Adrenal gland (tissue), 9 donors: ENCODE measurements at regions not wholly inside any gene's neighbourhood (a gene's known extent, or its start where the extent isn't known, plus 50 kb on each side); places are given as distances from the start of the nearest gene placed in this dataset.

Experiments used
- DNase-seq, 7 donors: peaks; one replicate each; pipeline ENCODE4 v3.0.0-alpha.2; 2019 to 2020
- H3K27ac ChIP-seq, 5 donors: fragments of 200-600 bp; sonication (generic) in 4 of 5; 1 replicate in 3 of 5; 2 replicates in 2 of 5; pipeline versions ENCODE4 v1.5.1 to v1.8.0; 2016 to 2020; ENCODE audit warnings: mild to moderate bottlenecking in 1 of 5
- H3K27me3 ChIP-seq: fragments of 200-600 bp; 2 replicates; pipeline ENCODE4 v1.8.0; 2021
- H3K36me3 ChIP-seq, 2 donors: fragments of 200-600 bp; replicated peaks in 1 of 2; 1 replicate in 1 of 2; 2 replicates in 1 of 2; pipeline versions ENCODE4 v1.5.1 to v1.8.0; 2018 to 2022
- H3K4me1 ChIP-seq, 2 donors: fragments of 200-600 bp; replicated peaks in 1 of 2; 1 replicate in 1 of 2; 2 replicates in 1 of 2; pipeline versions ENCODE4 v1.5.1 to v1.8.0; 2018 to 2021
- H3K4me3 ChIP-seq, 4 donors: fragments of 200-600 bp; sonication (generic) in 3 of 4; one replicate each; pipeline ENCODE4 v1.5.1; 2016 to 2018
- H3K9me3 ChIP-seq, 3 donors: fragments of 200-600 bp; sonication (generic) in 1 of 3; replicated peaks in 1 of 3; 1 replicate in 2 of 3; 2 replicates in 1 of 3; pipeline versions ENCODE4 v1.5.1 to v1.8.0; 2016 to 2021
- CTCF ChIP-seq, 6 experiments: fragments of 450-650 bp in 4 of 6; fragments of 200-600 bp in 2 of 6; sonication (generic) in 1 of 6; IDR thresholded peaks; 1 replicate in 5 of 6; 2 replicates in 1 of 6; pipeline versions ENCODE4 v1.5.1 to v1.8.0; 2016 to 2021; ENCODE audit warnings: antibody characterized with exemption in 6 of 6, mild to moderate bottlenecking in 2 of 6, moderate library complexity in 1 of 6
- POLR2A ChIP-seq, 2 donors: fragments of 450-650 bp; IDR thresholded peaks; one replicate each; pipeline ENCODE4 v1.6.1; 2017; ENCODE audit warnings: antibody characterized with exemption in 2 of 2, mild to moderate bottlenecking in 2 of 2, moderate library complexity in 1 of 2
- WGBS, 4 donors: extraction: QIAGEN DNeasy Blood & Tissue Kit in 2 of 4; methylation state at CpG; one replicate each; pipeline versions ENCODE4 v1.1.5 to v1.1.7; 2013 to 2017; 5-methylcytosine and 5-hydroxymethylcytosine counted together
- intact Hi-C, 2 donors: fragments of 100-400 bp; cut with DNase I; formaldehyde crosslinking; loops; one replicate each; pipeline versions ENCODE4 v1.14.1 to v1.15.0; 2022 to 2023
- donor health status: healthy with polysubstance abuse.
- donor health status: Bipolar disorder and iron deficiency.
- donor health status: DM: yes; HTN: yes; CAD: no.
- donor health status: DM: no; HTN: no; CAD: no.
- donor health status: DM: no; HTN: no; CAD: no.

GRCh38 chr1:209262631-209263030 is 320.9 kb upstream of the CAMK1G start:
- WGBS, 4 donors: 77 to 96% (median 86%) methylated on average over 1 of the region's 1 CpG
- intact Hi-C loops: no loop called here
- no peaks in the 10 kb centered on the region for H3K36me3 ChIP-seq

GRCh38 chr1:209265301-209265700 is 318.2 kb upstream of the CAMK1G start:
- Histone ChIP-seq H3K27me3 (no peaks in the 10 kb centered on the region), H3K4me1 (no peaks in the 10 kb centered on the region), H3K36me3 (no peaks in the 10 kb centered on the region), H3K27ac (no peak overlapping the region), H3K4me3 (no peak overlapping the region), H3K9me3 (peaks cover 0 to 5% (median 0%) of the 10 kb centered on the region in 3 donors)
- TF ChIP-seq POLR2A (IDR thresholded peaks at IDR 0.05) (no peak), CTCF (IDR thresholded peaks at IDR 0.05) (no peak)
- no peak for DNase-seq
- 69 to 84% (median 70%) methylated on average over 7 of the region's 7 CpGs for WGBS, 4 donors
- intact Hi-C loops: no loop called here

More at GRCh38 chr1:209262631-209263030, 320.9 kb upstream of the CAMK1G start:
- no peak for DNase-seq
- Histone ChIP-seq H3K9me3 (no peaks in the 10 kb centered on the region), H3K4me3 (no peak overlapping the region), H3K27ac (no peak overlapping the region), H3K27me3 (no peaks in the 10 kb centered on the region), H3K4me1 (no peaks in the 10 kb centered on the region)
- TF ChIP-seq POLR2A (IDR thresholded peaks at IDR 0.05): no peak
- no peak for TF ChIP-seq CTCF (IDR thresholded peaks at IDR 0.05)

GRCh38 chr1:209266590-209267205 is 316.8 kb upstream of the CAMK1G start:
- no peaks in the 10 kb centered on the region for H3K4me1 ChIP-seq
- no peaks in the 10 kb centered on the region for H3K27me3 ChIP-seq
- intact Hi-C loops: no loop called here
- no peak for DNase-seq
- H3K9me3 ChIP-seq: peaks cover 0 to 5% (median 0%) of the 10 kb centered on the region in 3 donors
- H3K36me3 ChIP-seq: no peaks in the 10 kb centered on the region
- no peak overlapping the region for H3K4me3 ChIP-seq
- TF ChIP-seq CTCF (IDR thresholded peaks at IDR 0.05): no peak
- WGBS, 4 donors: 49 to 56% (median 54%) methylated on average over 5 of the region's 5 CpGs
- H3K27ac ChIP-seq: no peak overlapping the region

- Histone ChIP-seq H3K4me3 (no peak overlapping the region), H3K9me3 (peaks cover 0 to 5% (median 0%) of the 10 kb centered on the region in 3 donors), H3K4me1 (no peaks in the 10 kb centered on the region), H3K27ac (no peak overlapping the region), H3K36me3 (no peaks in the 10 kb centered on the region), H3K27me3 (no peaks in the 10 kb centered on the region)
- DNase-seq: no peak
- intact Hi-C loops: no loop called here
- TF ChIP-seq CTCF (IDR thresholded peaks at IDR 0.05): no peak
- no peak for TF ChIP-seq POLR2A (IDR thresholded peaks at IDR 0.05)
- 91 to 95% (median 92%) methylated on average over 2 of the region's 2 CpGs for WGBS, 4 donors
These were observed 315.5 kb upstream of the CAMK1G start for GRCh38 chr1:209267968-209268367.
